ENCODE measurements at regions not wholly inside any gene's neighbourhood (a gene's known extent, or its start where the extent isn't known, plus 50 kb on each side); places are given as distances from the start of the nearest gene placed in this dataset.

DNA sequence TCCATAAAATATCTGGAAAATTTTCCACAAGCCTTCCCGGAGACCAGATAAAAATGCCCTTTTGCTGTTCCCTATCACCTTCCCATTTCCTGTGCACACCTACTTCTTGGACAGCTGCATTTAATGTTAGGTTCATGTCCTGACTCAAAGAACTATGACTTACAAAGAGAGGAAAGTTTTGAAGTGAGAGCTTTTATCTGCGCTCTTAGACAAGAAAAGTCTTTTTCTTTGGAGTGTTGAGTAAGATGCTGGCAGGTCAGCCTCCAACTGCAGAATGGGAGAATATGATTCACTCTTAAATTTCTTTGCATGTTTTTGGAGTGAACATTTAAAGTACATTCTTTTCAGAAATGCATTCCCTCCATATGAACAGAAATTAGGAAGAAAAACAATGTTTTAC, 147.3 kb upstream of the DPH6 start:
- BruUV-seq (replicated peaks): no TSS peak
- Histone ChIP-seq H3K27me3 (ENCODE audit: control insufficient read depth, insufficient read depth, low read length) (no peaks in the 10 kb centered on the region), H3K4me3 (ENCODE audit: low read depth in 2 of 2, low read length in 2 of 2) (no peak overlapping the region), H3K36me3 (ENCODE audit: control insufficient read depth, insufficient read depth, low read length) (no peaks in the 10 kb centered on the region), H3K9me3 (ENCODE audit: control insufficient read depth, insufficient read depth, low read depth, low read length) (no peaks in the 10 kb centered on the region), H3K4me1 (ENCODE audit: control insufficient read depth, insufficient read depth, low read length) (no peaks in the 10 kb centered on the region), H3K27ac (ENCODE audit: low read length) (no peak overlapping the region)
- TF ChIP-seq SIN3A (IDR thresholded peaks at IDR 0.05; ENCODE audit: borderline replicate concordance, insufficient read depth, low read depth, low read length): no peak
- TF ChIP-seq, protein P1, sequence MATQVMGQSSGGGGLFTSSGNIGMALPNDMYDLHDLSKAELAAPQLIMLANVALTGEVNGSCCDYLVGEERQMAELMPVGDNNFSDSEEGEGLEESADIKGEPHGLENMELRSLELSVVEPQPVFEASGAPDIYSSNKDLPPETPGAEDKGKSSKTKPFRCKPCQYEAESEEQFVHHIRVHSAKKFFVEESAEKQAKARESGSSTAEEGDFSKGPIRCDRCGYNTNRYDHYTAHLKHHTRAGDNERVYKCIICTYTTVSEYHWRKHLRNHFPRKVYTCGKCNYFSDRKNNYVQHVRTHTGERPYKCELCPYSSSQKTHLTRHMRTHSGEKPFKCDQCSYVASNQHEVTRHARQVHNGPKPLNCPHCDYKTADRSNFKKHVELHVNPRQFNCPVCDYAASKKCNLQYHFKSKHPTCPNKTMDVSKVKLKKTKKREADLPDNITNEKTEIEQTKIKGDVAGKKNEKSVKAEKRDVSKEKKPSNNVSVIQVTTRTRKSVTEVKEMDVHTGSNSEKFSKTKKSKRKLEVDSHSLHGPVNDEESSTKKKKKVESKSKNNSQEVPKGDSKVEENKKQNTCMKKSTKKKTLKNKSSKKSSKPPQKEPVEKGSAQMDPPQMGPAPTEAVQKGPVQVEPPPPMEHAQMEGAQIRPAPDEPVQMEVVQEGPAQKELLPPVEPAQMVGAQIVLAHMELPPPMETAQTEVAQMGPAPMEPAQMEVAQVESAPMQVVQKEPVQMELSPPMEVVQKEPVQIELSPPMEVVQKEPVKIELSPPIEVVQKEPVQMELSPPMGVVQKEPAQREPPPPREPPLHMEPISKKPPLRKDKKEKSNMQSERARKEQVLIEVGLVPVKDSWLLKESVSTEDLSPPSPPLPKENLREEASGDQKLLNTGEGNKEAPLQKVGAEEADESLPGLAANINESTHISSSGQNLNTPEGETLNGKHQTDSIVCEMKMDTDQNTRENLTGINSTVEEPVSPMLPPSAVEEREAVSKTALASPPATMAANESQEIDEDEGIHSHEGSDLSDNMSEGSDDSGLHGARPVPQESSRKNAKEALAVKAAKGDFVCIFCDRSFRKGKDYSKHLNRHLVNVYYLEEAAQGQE (IDR thresholded peaks at IDR 0.05; ENCODE audit: insufficient read depth in 1 of 2, low read depth in 2 of 2, low read length in 1 of 2): no peak
- TF ChIP-seq POLR2AphosphoS5 (IDR thresholded peaks at IDR 0.05; ENCODE audit: low read depth, low read length): no peak
- no peak for TF ChIP-seq TCF7L2 (IDR thresholded peaks at IDR 0.05; ENCODE audit: low read depth, low read length)
- TF ChIP-seq, protein P2, sequence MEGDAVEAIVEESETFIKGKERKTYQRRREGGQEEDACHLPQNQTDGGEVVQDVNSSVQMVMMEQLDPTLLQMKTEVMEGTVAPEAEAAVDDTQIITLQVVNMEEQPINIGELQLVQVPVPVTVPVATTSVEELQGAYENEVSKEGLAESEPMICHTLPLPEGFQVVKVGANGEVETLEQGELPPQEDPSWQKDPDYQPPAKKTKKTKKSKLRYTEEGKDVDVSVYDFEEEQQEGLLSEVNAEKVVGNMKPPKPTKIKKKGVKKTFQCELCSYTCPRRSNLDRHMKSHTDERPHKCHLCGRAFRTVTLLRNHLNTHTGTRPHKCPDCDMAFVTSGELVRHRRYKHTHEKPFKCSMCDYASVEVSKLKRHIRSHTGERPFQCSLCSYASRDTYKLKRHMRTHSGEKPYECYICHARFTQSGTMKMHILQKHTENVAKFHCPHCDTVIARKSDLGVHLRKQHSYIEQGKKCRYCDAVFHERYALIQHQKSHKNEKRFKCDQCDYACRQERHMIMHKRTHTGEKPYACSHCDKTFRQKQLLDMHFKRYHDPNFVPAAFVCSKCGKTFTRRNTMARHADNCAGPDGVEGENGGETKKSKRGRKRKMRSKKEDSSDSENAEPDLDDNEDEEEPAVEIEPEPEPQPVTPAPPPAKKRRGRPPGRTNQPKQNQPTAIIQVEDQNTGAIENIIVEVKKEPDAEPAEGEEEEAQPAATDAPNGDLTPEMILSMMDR (IDR thresholded peaks at IDR 0.05): no peak
- no peak for ATAC-seq
- intact Hi-C loops (cut with micrococcal nuclease; ENCODE audit: unreplicated experiment) (no loop called here), in situ Hi-C loops (cut with HindIII; ENCODE audit: low pct_unique_long_range_greater_than_20kb, low sequenced_read_pairs) (no loop called here)
- ChIA-PET CTCF (no interaction called here), POLR2A (no interaction called here)
- DNase-seq (ENCODE audit: low read depth, low spot score): no peak

DNA sequence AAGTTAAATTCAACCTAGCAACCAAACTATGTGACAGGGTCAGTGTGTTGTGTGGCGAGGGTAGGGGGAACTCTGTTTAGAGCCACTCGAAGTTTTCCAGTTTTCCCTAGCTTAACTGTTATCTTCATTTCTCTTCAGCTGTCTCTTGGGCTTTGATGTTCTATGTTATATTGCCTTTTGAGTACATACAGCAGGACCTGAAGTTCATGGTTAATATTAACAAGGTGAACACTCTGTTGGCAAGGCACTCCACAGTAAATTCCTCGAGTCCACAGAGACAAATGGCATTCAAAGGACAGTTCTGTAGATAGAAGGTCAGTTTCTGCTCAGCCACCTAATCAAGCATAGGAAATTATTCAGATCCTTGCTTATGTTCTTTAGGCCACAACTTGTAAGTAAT, 147.9 kb upstream of the DPH6 start:
- TF ChIP-seq, protein P1 (IDR thresholded peaks at IDR 0.05; ENCODE audit: insufficient read depth in 1 of 2, low read depth in 2 of 2, low read length in 1 of 2): no peak
- TF ChIP-seq, protein P2 (IDR thresholded peaks at IDR 0.05): no peak
- no peak for TF ChIP-seq POLR2AphosphoS5 (IDR thresholded peaks at IDR 0.05; ENCODE audit: low read depth, low read length)
- TF ChIP-seq TCF7L2 (IDR thresholded peaks at IDR 0.05; ENCODE audit: low read depth, low read length): no peak
- no peak for TF ChIP-seq SIN3A (IDR thresholded peaks at IDR 0.05; ENCODE audit: borderline replicate concordance, insufficient read depth, low read depth, low read length)
- no peaks in the 10 kb centered on the region for H3K9me3 ChIP-seq (ENCODE audit: control insufficient read depth, insufficient read depth, low read depth, low read length)
- no peaks in the 10 kb centered on the region for H3K4me1 ChIP-seq (ENCODE audit: control insufficient read depth, insufficient read depth, low read length)
- BruUV-seq (replicated peaks): no TSS peak
- POLR2A ChIA-PET: no interaction called here
- CTCF ChIA-PET: no interaction called here
- ATAC-seq: no peak
- DNase-seq (ENCODE audit: low read depth, low spot score): no peak
- H3K36me3 ChIP-seq (ENCODE audit: control insufficient read depth, insufficient read depth, low read length): no peaks in the 10 kb centered on the region
- intact Hi-C loops (cut with micrococcal nuclease; ENCODE audit: unreplicated experiment): no loop called here
- H3K4me3 ChIP-seq (ENCODE audit: low read depth in 2 of 2, low read length in 2 of 2): no peak overlapping the region
- in situ Hi-C loops (cut with HindIII; ENCODE audit: low pct_unique_long_range_greater_than_20kb, low sequenced_read_pairs): no loop called here
- no peaks in the 10 kb centered on the region for H3K27me3 ChIP-seq (ENCODE audit: control insufficient read depth, insufficient read depth, low read length)
- no peak overlapping the region for H3K27ac ChIP-seq (ENCODE audit: low read length)

Data from Panc1 (cell line).